Ureter (tissue), 1 donor: ENCODE measurements at regions not wholly inside any gene's neighbourhood (a gene's known extent, or its start where the extent isn't known, plus 50 kb on each side); places are given as distances from the start of the nearest gene placed in this dataset.

ENCODE experiments used
- DNase-seq: peaks from one replicate; pipeline ENCODE4 v3.0.0-alpha.2; 2020; ENCODE audit warnings: low spot score
- donor health status: DM: yes; HTN: yes; CAD: no.

GRCh38 chr9:111195766-111196165, 134.3 kb downstream of the OR2K2 start:
- DNase-seq = no peak

GRCh38 chr9:111193095-111193494, 136.9 kb downstream of the OR2K2 start:
- no peak for DNase-seq

- no peak for DNase-seq
Observed at GRCh38 chr9:111192650-111193049, 137.4 kb downstream of the OR2K2 start.

- no peak for DNase-seq
Observed at GRCh38 chr9:111190347-111190746, 139.7 kb downstream of the OR2K2 start.

GRCh38 chr9:111187376-111187775, 142.6 kb downstream of the OR2K2 start:
- no peak for DNase-seq

GRCh38 chr9:111186021-111186530, 143.9 kb downstream of the OR2K2 start:
- DNase-seq = no peak

- no peak for DNase-seq
Observed at GRCh38 chr9:111180811-111181210, 142.5 kb upstream of the LPAR1 start.

- no peak for DNase-seq
Observed at GRCh38 chr9:111179577-111179976, 141.3 kb upstream of the LPAR1 start.

GRCh38 chr9:111178331-111179055, 140.2 kb upstream of the LPAR1 start:
- no peak for DNase-seq

- no peak for DNase-seq
Observed at GRCh38 chr9:111176511-111176910, 138.2 kb upstream of the LPAR1 start.

- DNase-seq = no peak
Observed at GRCh38 chr9:111175350-111175749, 137.1 kb upstream of the LPAR1 start.

- DNase-seq = no peak
Observed at GRCh38 chr9:111167341-111167740, 129.1 kb upstream of the LPAR1 start.

- DNase-seq = no peak
Observed at GRCh38 chr9:111163716-111164389, 125.6 kb upstream of the LPAR1 start.

- no peak for DNase-seq
Observed at GRCh38 chr9:111162026-111162425, 123.8 kb upstream of the LPAR1 start.

- no peak for DNase-seq
Observed at GRCh38 chr9:111161015-111161415, 122.7 kb upstream of the LPAR1 start.

- no peak for DNase-seq
Observed at GRCh38 chr9:111158999-111159398, 120.7 kb upstream of the LPAR1 start.

- no peak for DNase-seq
Observed at GRCh38 chr9:111158363-111158762, 120.1 kb upstream of the LPAR1 start.

GRCh38 chr9:111154081-111154562, 115.9 kb upstream of the LPAR1 start:
- DNase-seq = no peak

GRCh38 chr9:111152614-111153406, 114.5 kb upstream of the LPAR1 start:
- DNase-seq = no peak

GRCh38 chr9:111151537-111151936, 113.3 kb upstream of the LPAR1 start:
- no peak for DNase-seq

- DNase-seq = no peak
Observed at GRCh38 chr9:111150181-111150580, 111.9 kb upstream of the LPAR1 start.

- peak; percentile 53 for DNase-seq
Observed at GRCh38 chr9:111149018-111149759, 110.9 kb upstream of the LPAR1 start.
